HUES48 (cell line): ENCODE measurements at regions not wholly inside any gene's neighbourhood (a gene's known extent, or its start where the extent isn't known, plus 50 kb on each side); places are given as distances from the start of the nearest gene placed in this dataset.

Experiments
- H3K27ac ChIP-seq: one replicate; pipeline ENCODE4 v1.7.0; 2013; ENCODE audit warnings: low read depth, low read length, inconsistent platforms
- H3K27me3 ChIP-seq: 2 replicates; pipeline ENCODE4 v1.6.1; 2013; ENCODE audit warnings: mild to moderate bottlenecking, low read length; ENCODE audit not compliant: control insufficient read depth, insufficient read depth
- H3K36me3 ChIP-seq: 2 replicates; pipeline ENCODE4 v1.6.1; 2013; ENCODE audit warnings: low read length; ENCODE audit not compliant: control insufficient read depth, insufficient read depth
- H3K4me1 ChIP-seq: 2 replicates; pipeline ENCODE4 v1.6.1; 2013; ENCODE audit warnings: mild to moderate bottlenecking, low read length; ENCODE audit not compliant: control insufficient read depth, insufficient read depth
- H3K4me3 ChIP-seq: 2 replicates; pipeline ENCODE4 v1.5.1; 2013; ENCODE audit warnings: mild to moderate bottlenecking, low read depth, low read length
- H3K9ac ChIP-seq: 2 replicates; pipeline ENCODE4 v1.6.1; 2013; ENCODE audit warnings: mild to moderate bottlenecking, low read depth, low read length, moderate library complexity
- H3K9me3 ChIP-seq: 2 replicates; pipeline ENCODE4 v1.6.1; 2013; ENCODE audit warnings: low read length; ENCODE audit not compliant: control insufficient read depth, insufficient read depth

- H3K9me3 ChIP-seq: no peaks in the 10 kb centered on the region
- peaks cover 13% of the 10 kb centered on the region for H3K4me1 ChIP-seq
- H3K36me3 ChIP-seq: no peaks in the 10 kb centered on the region
- H3K4me3 ChIP-seq: no peak overlapping the region
- H3K27me3 ChIP-seq: no peaks in the 10 kb centered on the region
- H3K9ac ChIP-seq: no peak overlapping the region
- H3K27ac ChIP-seq: no peak overlapping the region
Measured at GRCh38 chr6:113338644-113339043, 518.5 kb upstream of the MARCKS start.

- no peak overlapping the region for H3K27ac ChIP-seq
- no peaks in the 10 kb centered on the region for H3K9me3 ChIP-seq
- no peak overlapping the region for H3K9ac ChIP-seq
- H3K36me3 ChIP-seq: no peaks in the 10 kb centered on the region
- H3K4me3 ChIP-seq: no peak overlapping the region
- H3K4me1 ChIP-seq: peaks cover 13% of the 10 kb centered on the region
- H3K27me3 ChIP-seq: no peaks in the 10 kb centered on the region
Measured at GRCh38 chr6:113339209-113339608, 517.9 kb upstream of the MARCKS start.

- H3K9me3 ChIP-seq: no peaks in the 10 kb centered on the region
- no peaks in the 10 kb centered on the region for H3K27me3 ChIP-seq
- no peak overlapping the region for H3K4me3 ChIP-seq
- no peak overlapping the region for H3K27ac ChIP-seq
- no peaks in the 10 kb centered on the region for H3K36me3 ChIP-seq
- H3K4me1 ChIP-seq: peaks cover 16% of the 10 kb centered on the region
- H3K9ac ChIP-seq: no peak overlapping the region
Measured at GRCh38 chr6:113340371-113340770, 516.8 kb upstream of the MARCKS start.

- Histone ChIP-seq H3K27ac (no peak overlapping the region), H3K36me3 (no peaks in the 10 kb centered on the region), H3K27me3 (no peaks in the 10 kb centered on the region), H3K9ac (no peak overlapping the region), H3K4me1 (peaks cover 15% of the 10 kb centered on the region), H3K9me3 (no peaks in the 10 kb centered on the region), H3K4me3 (no peak overlapping the region)
Measured at GRCh38 chr6:113343940-113344339, 513.2 kb upstream of the MARCKS start.

GRCh38 chr6:113344969-113345368 lies 512.2 kb upstream of the MARCKS start:
- H3K36me3 ChIP-seq: no peaks in the 10 kb centered on the region
- H3K4me3 ChIP-seq: no peak overlapping the region
- H3K9ac ChIP-seq: no peak overlapping the region
- no peaks in the 10 kb centered on the region for H3K9me3 ChIP-seq
- peaks cover 7% of the 10 kb centered on the region; the same call in 1 of the 2 replicates for H3K4me1 ChIP-seq
- no peak overlapping the region for H3K27ac ChIP-seq
- no peaks in the 10 kb centered on the region for H3K27me3 ChIP-seq

GRCh38 chr6:113347436-113347835 lies 509.7 kb upstream of the MARCKS start:
- Histone ChIP-seq H3K27me3 (no peaks in the 10 kb centered on the region), H3K9ac (no peak overlapping the region), H3K4me1 (peaks cover 3% of the 10 kb centered on the region; the same call in 1 of the 2 replicates), H3K36me3 (no peaks in the 10 kb centered on the region), H3K9me3 (no peaks in the 10 kb centered on the region), H3K4me3 (no peak overlapping the region), H3K27ac (no peak overlapping the region)

GRCh38 chr6:113350461-113350860 lies 506.7 kb upstream of the MARCKS start:
- Histone ChIP-seq H3K9ac (no peak overlapping the region), H3K4me3 (no peak overlapping the region), H3K27me3 (no peaks in the 10 kb centered on the region), H3K4me1 (no peaks in the 10 kb centered on the region), H3K27ac (no peak overlapping the region), H3K9me3 (no peaks in the 10 kb centered on the region), H3K36me3 (no peaks in the 10 kb centered on the region)

GRCh38 chr6:113351173-113351834 lies 505.8 kb upstream of the MARCKS start:
- H3K9me3 ChIP-seq: no peaks in the 10 kb centered on the region
- H3K27ac ChIP-seq: no peak overlapping the region
- H3K4me1 ChIP-seq: no peaks in the 10 kb centered on the region
- H3K27me3 ChIP-seq: no peaks in the 10 kb centered on the region
- H3K4me3 ChIP-seq: no peak overlapping the region
- H3K9ac ChIP-seq: no peak overlapping the region
- H3K36me3 ChIP-seq: no peaks in the 10 kb centered on the region

GRCh38 chr6:113352029-113352801 lies 504.9 kb upstream of the MARCKS start:
- Histone ChIP-seq H3K36me3 (no peaks in the 10 kb centered on the region), H3K9ac (no peak overlapping the region), H3K27me3 (no peaks in the 10 kb centered on the region), H3K9me3 (no peaks in the 10 kb centered on the region), H3K4me3 (no peak overlapping the region), H3K27ac (no peak overlapping the region), H3K4me1 (no peaks in the 10 kb centered on the region)

- no peaks in the 10 kb centered on the region for H3K9me3 ChIP-seq
- no peak overlapping the region for H3K9ac ChIP-seq
- H3K27me3 ChIP-seq: no peaks in the 10 kb centered on the region
- no peaks in the 10 kb centered on the region for H3K4me1 ChIP-seq
- no peaks in the 10 kb centered on the region for H3K36me3 ChIP-seq
- H3K27ac ChIP-seq: no peak overlapping the region
- H3K4me3 ChIP-seq: no peak overlapping the region
Measured at GRCh38 chr6:113352831-113353230, 504.3 kb upstream of the MARCKS start.

GRCh38 chr6:113353392-113353791 lies 503.8 kb upstream of the MARCKS start:
- Histone ChIP-seq H3K4me3 (no peak overlapping the region), H3K9me3 (no peaks in the 10 kb centered on the region), H3K9ac (no peak overlapping the region), H3K27me3 (no peaks in the 10 kb centered on the region), H3K27ac (no peak overlapping the region), H3K4me1 (no peaks in the 10 kb centered on the region), H3K36me3 (no peaks in the 10 kb centered on the region)
